Left lung (tissue), 4 donors: ENCODE measurements at regions not wholly inside any gene's neighbourhood (a gene's known extent, or its start where the extent isn't known, plus 50 kb on each side); places are given as distances from the start of the nearest gene placed in this dataset.

ENCODE experiments used
- ATAC-seq: fragments of 200-7000 bp; cut with Tn5 transposase; one replicate; pipeline ENCODE4 v1.9.1; 2020; ENCODE audit warnings: moderate library complexity
- DNase-seq, 4 donors: peaks; one replicate each; pipeline ENCODE4 v3.0.0-alpha.2; 2013 to 2020
- H3K27ac ChIP-seq, 2 donors: fragments of 200-600 bp; sonication (generic) in 1 of 2; one replicate each; pipeline versions ENCODE4 v1.5.0 to v1.8.0; 2020 to 2021
- H3K27me3 ChIP-seq, 2 donors: fragments of 200-600 bp; sonication (generic) in 1 of 2; one replicate each; pipeline versions ENCODE4 v1.5.0 to v1.8.0; 2020 to 2021
- H3K36me3 ChIP-seq, 2 donors: fragments of 200-600 bp; sonication (generic) in 1 of 2; one replicate each; pipeline versions ENCODE4 v1.5.0 to v1.8.0; 2020 to 2021
- H3K4me1 ChIP-seq, 2 donors: fragments of 200-600 bp; one replicate each; pipeline ENCODE4 v1.8.0; 2021
- H3K4me3 ChIP-seq, 2 donors: fragments of 200-600 bp; sonication (generic) in 1 of 2; one replicate each; pipeline versions ENCODE4 v1.5.0 to v1.8.0; 2020 to 2021; ENCODE audit warnings: mild to moderate bottlenecking in 1 of 2
- H3K9me3 ChIP-seq, 2 donors: fragments of 200-600 bp; sonication (generic) in 1 of 2; one replicate each; pipeline versions ENCODE4 v1.5.0 to v1.8.0; 2020 to 2021
- CTCF ChIP-seq, 2 donors: fragments of 200-600 bp; sonication (generic) in 1 of 2; IDR thresholded peaks; one replicate each; pipeline versions ENCODE4 v1.5.0 to v1.8.0; 2021; ENCODE audit warnings: antibody characterized with exemption in 2 of 2
- intact Hi-C, 2 donors: fragments of 100-400 bp; cut with DNase I; formaldehyde crosslinking; loops; one replicate each; pipeline versions ENCODE4 v1.11.2 to v1.14.2; 2022
- donor health status: DM: no; HTN: yes; CAD: no.
- donor health status: DM: no; HTN: no; CAD: no.

- intact Hi-C loops = no loop called here
- no peak for DNase-seq
- Histone ChIP-seq H3K4me3 (no peak overlapping the region), H3K27me3 (no peaks in the 10 kb centered on the region), H3K36me3 (no peaks in the 10 kb centered on the region), H3K4me1 (no peaks in the 10 kb centered on the region), H3K27ac (no peak overlapping the region), H3K9me3 (no peaks in the 10 kb centered on the region)
- TF ChIP-seq CTCF (IDR thresholded peaks at IDR 0.05) = no peak
- ATAC-seq = no peak
Observed at GRCh38 chrX:36436361-36436760, 516.8 kb downstream of the CFAP47 start.

GRCh38 chrX:36443007-36443406, 523.5 kb downstream of the CFAP47 start:
- TF ChIP-seq CTCF (IDR thresholded peaks at IDR 0.05) = no peak
- Histone ChIP-seq H3K4me3 (no peak overlapping the region), H3K36me3 (no peaks in the 10 kb centered on the region), H3K27ac (no peak overlapping the region), H3K4me1 (no peaks in the 10 kb centered on the region), H3K9me3 (no peaks in the 10 kb centered on the region), H3K27me3 (no peaks in the 10 kb centered on the region)
- ATAC-seq = no peak
- no peak for DNase-seq
- intact Hi-C loops = no loop called here

DNA sequence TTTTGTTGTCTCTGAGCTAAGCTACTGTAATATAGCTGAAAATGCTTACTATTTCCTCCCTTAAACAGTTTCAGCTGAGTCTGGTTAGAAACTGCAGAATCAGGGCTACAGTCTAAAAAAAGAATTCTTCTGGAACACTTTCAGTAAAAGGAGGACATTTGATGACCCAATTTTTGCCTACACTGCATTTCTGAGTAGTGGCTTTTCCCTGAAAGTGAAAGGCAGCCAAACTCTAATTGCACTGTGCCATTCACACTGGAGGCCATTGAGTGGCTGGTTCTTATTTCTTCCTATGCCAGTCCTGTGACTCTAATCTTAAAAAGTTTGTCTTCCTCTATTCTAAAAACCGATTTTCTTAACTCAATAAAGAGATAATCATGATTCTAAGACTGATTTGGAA, 526.0 kb downstream of the CFAP47 start:
- H3K4me1 ChIP-seq = no peaks in the 10 kb centered on the region
- ATAC-seq (peak; percentile 62), DNase-seq (no peak)
- no peak overlapping the region for H3K27ac ChIP-seq
- H3K36me3 ChIP-seq = no peaks in the 10 kb centered on the region
- intact Hi-C loops = no loop called here
- H3K4me3 ChIP-seq = no peak overlapping the region
- H3K27me3 ChIP-seq = no peaks in the 10 kb centered on the region
- no peaks in the 10 kb centered on the region for H3K9me3 ChIP-seq
- TF ChIP-seq CTCF (IDR thresholded peaks at IDR 0.05) = no peak

GRCh38 chrX:36462142-36462541, 542.6 kb downstream of the CFAP47 start:
- TF ChIP-seq CTCF (IDR thresholded peaks at IDR 0.05) = no peak
- no peak for ATAC-seq
- H3K27ac ChIP-seq = no peak overlapping the region
- H3K36me3 ChIP-seq = no peaks in the 10 kb centered on the region
- no peaks in the 10 kb centered on the region for H3K9me3 ChIP-seq
- H3K27me3 ChIP-seq = no peaks in the 10 kb centered on the region
- no peak overlapping the region for H3K4me3 ChIP-seq
- H3K4me1 ChIP-seq = no peaks in the 10 kb centered on the region
- intact Hi-C loops = no loop called here
- DNase-seq = no peak

GRCh38 chrX:36480441-36480990, 527.6 kb upstream of the FAM47C start:
- Histone ChIP-seq H3K9me3 (no peaks in the 10 kb centered on the region), H3K36me3 (no peaks in the 10 kb centered on the region), H3K27me3 (no peaks in the 10 kb centered on the region), H3K27ac (no peak overlapping the region), H3K4me1 (no peaks in the 10 kb centered on the region), H3K4me3 (no peak overlapping the region)
- no peak for TF ChIP-seq CTCF (IDR thresholded peaks at IDR 0.05)
- ATAC-seq (no peak), DNase-seq (no peak)
- intact Hi-C loops = no loop called here
